ENCODE measurements at regions not wholly inside any gene's neighbourhood (a gene's known extent, or its start where the extent isn't known, plus 50 kb on each side); places are given as distances from the start of the nearest gene placed in this dataset.

DNA sequence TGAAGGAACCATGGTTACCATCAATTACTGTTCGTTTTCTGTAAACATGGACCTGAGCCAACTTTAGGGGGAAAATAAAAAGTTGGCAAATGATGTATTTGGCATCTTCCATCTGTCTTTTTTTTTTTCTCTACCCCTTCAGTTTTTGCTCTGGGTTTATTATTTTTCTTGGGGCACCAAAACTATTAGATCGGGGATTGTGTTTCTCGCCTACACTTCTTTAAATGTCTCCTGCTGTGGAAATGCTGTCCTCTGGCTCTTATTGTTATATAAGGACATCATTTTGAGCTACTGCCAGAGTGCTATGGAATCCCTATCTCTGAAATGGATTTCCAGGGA, 234.0 kb upstream of the SLIT2 start:
- Histone ChIP-seq H3K4me3 (replicated peaks in 1 of 3; ENCODE audit: insufficient read depth in 1 of 3, low read depth in 2 of 3, low read length in 3 of 3) (no peak overlapping the region), H3K9ac (ENCODE audit: insufficient read depth, low read depth, low read length) (no peak overlapping the region), H3K4me1 (ENCODE audit: insufficient read depth, low read length) (no peaks in the 10 kb centered on the region), H3K9me3 (ENCODE audit: low read length) (peaks cover 68% of the 10 kb centered on the region), H3K27ac (ENCODE audit: extremely low read length, insufficient read depth, low read length) (no peak overlapping the region), H4K20me1 (ENCODE audit: insufficient read depth, low read length) (no peaks in the 10 kb centered on the region), H3K36me3 (replicated peaks in 1 of 2; ENCODE audit: control insufficient read depth in 1 of 2, insufficient read depth in 2 of 2, low read length in 2 of 2) (no peaks in the 10 kb centered on the region), H3K4me2 (ENCODE audit: low read depth, low read length) (no peak overlapping the region), H3K79me2 (ENCODE audit: insufficient read depth, low read length) (no peaks in the 10 kb centered on the region), H2AFZ (ENCODE audit: low read length) (no peak overlapping the region), H3K27me3 (ENCODE audit: control insufficient read depth in 1 of 2, insufficient read depth in 2 of 2, low read length in 2 of 2) (no peaks in the 10 kb centered on the region; a peak in 1 of 5 replicates)
- FAIRE-seq (no peak), DNase-seq (ENCODE audit: low spot score) (no peak), ATAC-seq (no peak)
- ChIA-PET CTCF (ENCODE audit: low intra/inter-chr PET ratio, low total read pairs) (no interaction called here), POLR2A (no interaction called here)
- 18% methylated on average over 3 of the region's 3 CpGs for WGBS (ENCODE audit: low lambda C conversion rate)
- no TSS peak for BruUV-seq (replicated peaks)
- in situ Hi-C loops (cut with HindIII; ENCODE audit: extremely low pct_ligation_motif_present, low pct_unique_long_range_greater_than_20kb) (no loop called here), intact Hi-C loops (cut with micrococcal nuclease; ENCODE audit: unreplicated experiment) (no loop called here)
- TF ChIP-seq ZNF878 (CRISPR knock-in tag; IDR thresholded peaks at IDR 0.05) (no peak), FOXO1 (CRISPR knock-in tag; IDR thresholded peaks at IDR 0.05) (no peak)

DNA sequence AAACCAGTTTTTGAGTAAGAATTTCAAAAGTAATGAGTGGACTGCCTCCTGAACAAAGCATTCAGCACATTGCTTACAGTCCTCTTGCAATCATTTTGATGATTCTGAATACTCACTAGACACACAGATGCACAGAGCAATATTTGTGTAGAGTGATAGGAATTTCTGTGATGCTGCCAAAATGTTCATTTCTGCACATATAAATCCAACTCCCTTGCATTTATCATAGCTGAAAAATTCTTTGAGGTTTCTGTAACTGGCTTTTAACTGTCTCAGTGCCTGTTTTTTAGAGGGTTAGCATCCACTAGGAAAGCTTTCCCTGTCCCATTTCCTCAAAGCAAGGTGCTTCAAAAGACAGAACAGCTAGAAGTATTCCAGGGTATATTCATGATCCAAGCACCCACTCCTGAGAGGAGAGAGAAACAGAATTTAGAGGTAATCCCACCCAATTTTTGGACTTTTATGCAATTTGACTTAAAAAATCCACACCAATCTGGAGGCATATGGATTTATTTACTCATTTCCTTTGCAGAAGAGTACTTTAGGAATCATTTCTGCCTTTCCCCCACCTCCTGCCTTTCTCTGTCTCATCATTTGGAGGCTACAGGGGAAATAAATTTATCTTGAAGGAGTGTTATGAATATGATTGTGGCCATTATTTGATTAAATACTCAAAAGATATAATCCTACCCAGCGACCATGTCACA, 234.5 kb upstream of the SLIT2 start:
- ChIA-PET CTCF (ENCODE audit: low intra/inter-chr PET ratio, low total read pairs) (no interaction called here), POLR2A (no interaction called here)
- Histone ChIP-seq H3K27me3 (ENCODE audit: control insufficient read depth in 1 of 2, insufficient read depth in 2 of 2, low read length in 2 of 2) (no peaks in the 10 kb centered on the region; a peak in 1 of 5 replicates), H3K4me3 (replicated peaks in 1 of 3; ENCODE audit: insufficient read depth in 1 of 3, low read depth in 2 of 3, low read length in 3 of 3) (no peak overlapping the region), H4K20me1 (ENCODE audit: insufficient read depth, low read length) (no peaks in the 10 kb centered on the region), H3K9me3 (ENCODE audit: low read length) (peaks cover 69% of the 10 kb centered on the region), H3K9ac (ENCODE audit: insufficient read depth, low read depth, low read length) (no peak overlapping the region), H3K4me1 (ENCODE audit: insufficient read depth, low read length) (no peaks in the 10 kb centered on the region), H3K4me2 (ENCODE audit: low read depth, low read length) (no peak overlapping the region), H2AFZ (ENCODE audit: low read length) (no peak overlapping the region), H3K79me2 (ENCODE audit: insufficient read depth, low read length) (no peaks in the 10 kb centered on the region), H3K27ac (ENCODE audit: extremely low read length, insufficient read depth, low read length) (no peak overlapping the region), H3K36me3 (replicated peaks in 1 of 2; ENCODE audit: control insufficient read depth in 1 of 2, insufficient read depth in 2 of 2, low read length in 2 of 2) (no peaks in the 10 kb centered on the region)
- DNase-seq (ENCODE audit: low spot score) (no peak), ATAC-seq (no peak), FAIRE-seq (no peak)
- intact Hi-C loops (cut with micrococcal nuclease; ENCODE audit: unreplicated experiment) (no loop called here), in situ Hi-C loops (cut with HindIII; ENCODE audit: extremely low pct_ligation_motif_present, low pct_unique_long_range_greater_than_20kb) (no loop called here)
- TF ChIP-seq, protein P1, sequence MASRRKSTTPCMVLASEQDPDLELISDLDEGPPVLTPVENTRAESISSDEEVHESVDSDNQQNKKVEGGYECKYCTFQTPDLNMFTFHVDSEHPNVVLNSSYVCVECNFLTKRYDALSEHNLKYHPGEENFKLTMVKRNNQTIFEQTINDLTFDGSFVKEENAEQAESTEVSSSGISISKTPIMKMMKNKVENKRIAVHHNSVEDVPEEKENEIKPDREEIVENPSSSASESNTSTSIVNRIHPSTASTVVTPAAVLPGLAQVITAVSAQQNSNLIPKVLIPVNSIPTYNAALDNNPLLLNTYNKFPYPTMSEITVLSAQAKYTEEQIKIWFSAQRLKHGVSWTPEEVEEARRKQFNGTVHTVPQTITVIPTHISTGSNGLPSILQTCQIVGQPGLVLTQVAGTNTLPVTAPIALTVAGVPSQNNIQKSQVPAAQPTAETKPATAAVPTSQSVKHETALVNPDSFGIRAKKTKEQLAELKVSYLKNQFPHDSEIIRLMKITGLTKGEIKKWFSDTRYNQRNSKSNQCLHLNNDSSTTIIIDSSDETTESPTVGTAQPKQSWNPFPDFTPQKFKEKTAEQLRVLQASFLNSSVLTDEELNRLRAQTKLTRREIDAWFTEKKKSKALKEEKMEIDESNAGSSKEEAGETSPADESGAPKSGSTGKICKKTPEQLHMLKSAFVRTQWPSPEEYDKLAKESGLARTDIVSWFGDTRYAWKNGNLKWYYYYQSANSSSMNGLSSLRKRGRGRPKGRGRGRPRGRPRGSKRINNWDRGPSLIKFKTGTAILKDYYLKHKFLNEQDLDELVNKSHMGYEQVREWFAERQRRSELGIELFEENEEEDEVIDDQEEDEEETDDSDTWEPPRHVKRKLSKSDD (CRISPR knock-in tag; IDR thresholded peaks at IDR 0.05; ENCODE audit: low read depth): no peak
- BruUV-seq (replicated peaks): no TSS peak
- WGBS (ENCODE audit: low lambda C conversion rate): 0% methylated on average over 1 of the region's 1 CpG

All from HepG2 (cell line).